Stimulated activated CD8-positive, alpha-beta memory T cell treated with anti-CD3 and anti-CD28 coated beads, Interleukin-7, amount 100 ng/mL, for 48 hours (primary cell): ENCODE measurements at regions not wholly inside any gene's neighbourhood (a gene's known extent, or its start where the extent isn't known, plus 50 kb on each side); places are given as distances from the start of the nearest gene placed in this dataset.
"Not testable (repeated sequence)": the region's sequence is repeated elsewhere in the genome, so short reads cannot be mapped to it uniquely, and the experiment has no call there.

Experiments used
- DNase-seq, 2 donors: peaks; one replicate each; pipeline ENCODE4 v3.0.0-alpha.2; 2020; ENCODE audit warnings: low read depth in 1 of 2; ENCODE audit errors: extremely low read depth in 1 of 2

DNA sequence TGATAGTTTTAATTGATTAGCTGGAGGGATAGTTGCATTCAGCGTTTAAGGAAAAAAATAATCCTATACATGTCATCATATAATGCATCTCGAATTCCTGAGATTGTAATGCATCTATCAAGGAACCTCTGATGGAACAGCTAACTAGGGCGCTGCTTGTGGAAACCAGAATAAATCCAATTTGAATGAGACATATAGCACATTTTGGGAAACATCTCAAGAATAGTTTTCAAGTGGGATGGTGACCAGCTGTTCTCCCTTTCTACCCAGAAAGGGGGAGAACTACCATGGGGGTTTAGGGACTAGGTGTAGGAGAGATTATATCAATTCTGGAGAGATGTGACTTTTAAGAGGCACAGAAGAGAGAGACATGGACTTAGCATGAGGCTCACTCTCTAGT, 319.3 kb upstream of the BRINP1 start:
- DNase-seq = no peak

DNA sequence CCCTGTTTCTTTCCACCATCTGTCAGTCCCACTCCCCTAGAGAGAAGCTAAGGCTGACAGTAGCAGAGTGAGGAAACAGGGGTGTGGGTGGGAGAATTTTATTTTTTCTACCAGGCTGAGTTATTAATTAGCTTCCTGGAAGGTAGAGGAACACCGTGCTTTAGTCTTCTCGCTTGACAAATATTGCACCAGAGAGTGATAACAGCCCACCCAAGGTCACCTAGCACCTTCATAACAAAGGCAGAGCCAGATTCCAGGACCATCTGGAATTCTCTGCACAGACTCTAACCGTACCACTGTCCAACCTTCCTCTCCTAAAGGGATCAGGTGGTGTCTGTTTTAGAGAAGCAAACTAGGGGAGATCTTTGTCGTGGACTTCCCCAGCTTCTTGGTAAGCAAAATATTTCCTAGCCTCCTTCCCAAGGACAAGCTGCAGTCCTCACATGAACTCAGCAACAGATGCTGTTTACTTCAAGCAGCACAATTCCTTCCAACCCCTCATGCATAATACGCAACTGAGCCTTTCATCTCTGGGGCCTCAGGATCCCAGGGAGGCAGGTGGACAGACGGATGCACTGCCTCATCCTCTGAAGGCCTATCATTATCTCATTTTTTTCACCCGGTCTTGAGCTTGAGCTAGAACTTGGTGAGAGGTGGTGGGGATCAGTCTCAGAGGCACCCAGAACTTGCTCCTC, 308.7 kb upstream of the BRINP1 start:
- no peak for DNase-seq

DNA sequence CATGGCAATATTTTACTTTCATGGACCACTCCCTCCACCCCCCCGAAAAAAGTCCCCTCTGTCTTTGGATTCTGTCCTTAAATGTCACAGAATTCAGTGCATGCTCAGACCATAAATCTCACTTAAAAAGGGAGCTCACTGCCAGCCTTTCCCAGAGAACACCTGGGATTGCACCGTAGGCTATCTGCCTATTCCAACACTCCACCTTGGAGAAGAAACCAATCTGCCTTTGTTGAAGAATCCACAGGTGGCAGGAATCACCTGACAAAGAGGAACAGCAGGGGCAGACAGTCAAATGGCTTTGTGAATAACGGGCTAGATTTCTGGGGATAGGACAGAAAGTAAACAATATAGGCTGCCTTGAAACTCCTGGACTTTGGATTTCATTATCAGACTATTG, 306.7 kb upstream of the BRINP1 start:
- no peak for DNase-seq

DNA sequence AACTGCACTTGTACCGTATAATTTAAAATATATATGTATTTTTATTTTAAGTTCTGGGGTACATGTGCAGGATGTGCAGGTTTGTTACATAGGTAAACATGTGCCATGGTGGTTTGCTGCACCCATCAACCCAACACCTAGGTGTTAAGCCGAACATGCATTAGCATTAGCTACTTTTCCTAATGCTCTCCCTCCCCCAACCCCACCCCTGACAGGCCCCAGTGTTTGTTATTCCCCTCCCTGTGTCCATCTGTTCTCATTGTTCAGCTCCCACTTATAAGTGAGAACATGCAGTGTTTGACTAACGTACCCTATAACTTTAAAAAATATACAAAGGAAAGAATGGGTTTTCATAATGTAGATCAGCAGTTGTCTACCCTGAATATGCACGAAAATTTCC, 303.5 kb upstream of the BRINP1 start:
- DNase-seq = not testable (repeated sequence)

DNA sequence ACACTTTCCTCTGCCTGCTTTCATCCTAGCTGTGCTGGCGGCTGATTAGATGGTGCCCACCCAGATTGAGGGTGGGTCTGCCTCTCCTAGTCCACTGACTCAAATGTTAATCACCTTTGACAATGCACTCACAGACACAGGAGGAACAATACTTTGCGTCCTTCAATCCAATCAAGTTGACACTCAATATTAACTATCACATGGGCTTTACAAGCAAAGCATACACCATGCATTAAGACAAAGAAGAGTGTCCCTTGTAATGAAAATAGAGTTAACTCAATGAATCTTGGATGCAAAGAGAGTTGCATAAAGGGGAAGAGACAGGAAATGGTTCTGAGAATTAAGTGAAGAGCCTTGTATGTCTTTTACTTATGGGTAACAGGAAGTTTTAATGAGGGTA, 298.7 kb upstream of the BRINP1 start:
- no peak for DNase-seq

GRCh38 chr9:119667163-119667562, 297.9 kb upstream of the BRINP1 start:
- no peak for DNase-seq

GRCh38 chr9:119662329-119662728, 293.1 kb upstream of the BRINP1 start:
- DNase-seq = no peak

- no peak for DNase-seq
Measured at GRCh38 chr9:119652931-119653330, 283.7 kb upstream of the BRINP1 start.

DNA sequence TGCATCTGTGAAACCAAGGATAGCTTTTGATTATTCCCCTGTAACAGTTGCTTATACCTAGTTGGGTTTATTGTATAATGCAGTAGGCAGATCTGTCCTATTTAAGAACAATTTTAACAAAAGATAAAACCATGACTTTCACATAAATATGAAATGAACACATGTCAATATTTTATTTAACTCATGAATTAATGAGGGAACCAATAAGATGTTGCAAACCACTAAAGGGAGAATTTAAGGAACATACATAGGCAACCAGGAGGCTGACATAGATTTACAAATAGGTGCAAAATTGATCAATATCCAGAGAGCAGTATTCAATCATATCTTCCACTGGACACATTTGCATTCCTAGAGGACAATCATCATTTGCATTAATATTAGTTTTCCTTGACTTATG, 280.0 kb upstream of the BRINP1 start:
- no peak for DNase-seq

DNA sequence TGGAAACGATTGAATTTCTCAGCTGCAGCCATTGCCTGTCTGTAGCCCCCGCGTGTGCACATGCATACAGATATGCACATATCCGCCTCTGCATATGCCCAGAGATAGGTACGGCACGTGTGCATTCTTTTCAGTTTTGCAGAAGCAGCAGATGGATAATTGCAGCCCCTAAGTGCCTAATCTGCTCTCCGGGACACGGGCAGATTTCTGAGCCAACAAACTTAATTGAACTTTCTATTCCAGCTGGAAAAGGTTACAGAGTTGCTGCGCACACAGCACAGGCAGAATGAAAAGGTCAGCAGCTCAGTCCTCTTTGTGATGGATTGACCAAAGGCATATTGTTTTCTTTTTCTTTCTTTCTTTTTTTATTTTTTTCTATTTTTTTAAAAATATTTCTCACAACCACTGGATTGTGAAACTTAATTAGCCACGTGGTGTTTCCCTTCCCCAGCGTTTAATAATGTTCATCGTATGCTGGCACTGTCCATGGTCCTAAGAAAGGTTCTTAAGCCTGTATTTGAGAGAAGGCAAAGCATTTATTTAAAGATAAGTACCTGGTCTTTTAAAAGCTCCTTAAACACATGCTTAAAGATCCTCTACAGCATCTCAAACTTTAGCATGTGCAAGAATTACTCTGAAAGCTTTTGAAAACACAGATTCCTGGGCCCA, 270.2 kb upstream of the BRINP1 start:
- DNase-seq = no peak

DNA sequence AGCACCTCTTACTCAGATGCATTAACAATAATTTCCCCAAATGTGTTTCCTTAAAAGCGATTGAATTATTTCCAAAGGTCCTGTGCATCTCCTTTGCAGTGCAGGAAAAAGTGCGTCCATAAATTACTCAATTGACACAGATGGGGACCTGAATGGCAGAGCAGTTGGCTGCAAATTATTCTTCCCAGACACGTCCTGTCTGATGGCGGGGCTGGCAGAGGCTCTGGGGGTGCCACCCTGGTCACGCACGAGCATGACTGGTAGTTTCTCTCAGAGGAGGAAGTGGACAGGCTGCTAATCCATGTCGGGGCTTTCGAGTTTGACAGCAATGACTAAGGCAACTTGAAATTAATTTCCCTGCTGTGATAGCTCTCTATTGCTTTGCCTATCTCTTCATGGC, 264.8 kb upstream of the BRINP1 start:
- no peak for DNase-seq

GRCh38 chr9:119611565-119611964, 242.3 kb upstream of the BRINP1 start:
- DNase-seq = no peak

- no peak for DNase-seq
Measured at GRCh38 chr9:119609277-119609971, 240.2 kb upstream of the BRINP1 start.

DNA sequence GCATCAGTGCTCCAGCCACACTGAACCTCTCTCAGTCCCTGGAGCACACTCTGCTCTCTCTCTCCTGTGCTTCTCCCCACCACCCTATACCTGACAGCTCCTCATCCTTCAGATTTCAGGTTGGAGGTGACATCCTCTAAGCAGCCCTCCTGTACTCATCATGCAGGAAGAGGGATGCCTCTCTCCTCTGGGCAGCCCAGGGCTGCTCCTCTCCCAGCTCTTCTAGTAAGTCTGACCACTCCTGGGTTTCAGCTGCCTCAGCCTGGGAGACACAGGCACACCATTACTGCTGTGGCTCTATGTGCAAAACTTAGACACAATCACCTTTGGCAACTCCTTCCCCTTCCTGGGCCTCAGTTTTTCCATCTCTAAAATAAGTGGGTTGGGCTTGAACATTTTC, 232.4 kb upstream of the BRINP1 start:
- DNase-seq = no peak

- no peak for DNase-seq
Measured at GRCh38 chr9:119597499-119597898, 228.3 kb upstream of the BRINP1 start.

DNA sequence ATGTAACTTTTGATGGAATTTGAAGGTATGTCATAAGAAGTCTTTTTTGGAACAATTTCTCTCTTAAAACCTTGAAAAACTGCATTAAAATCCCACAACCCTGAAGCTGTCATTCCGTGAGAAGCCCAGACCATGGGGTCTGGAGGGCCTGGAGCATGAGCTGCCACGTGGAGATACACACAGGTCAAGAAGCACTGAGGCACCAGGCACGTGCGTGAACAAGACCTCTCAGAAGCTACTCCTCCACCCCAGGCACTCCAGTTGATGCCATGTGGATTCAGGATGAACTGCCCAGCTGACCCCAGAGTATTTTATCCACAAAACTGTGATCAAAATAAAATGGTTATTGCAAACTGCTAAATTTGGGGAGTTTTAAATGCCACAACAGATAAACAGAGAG, 227.5 kb upstream of the BRINP1 start:
- no peak for DNase-seq

GRCh38 chr9:119588874-119589744, 219.9 kb upstream of the BRINP1 start:
- no peak for DNase-seq

- DNase-seq = no peak
Measured at GRCh38 chr9:119577881-119578280, 208.6 kb upstream of the BRINP1 start.

DNA sequence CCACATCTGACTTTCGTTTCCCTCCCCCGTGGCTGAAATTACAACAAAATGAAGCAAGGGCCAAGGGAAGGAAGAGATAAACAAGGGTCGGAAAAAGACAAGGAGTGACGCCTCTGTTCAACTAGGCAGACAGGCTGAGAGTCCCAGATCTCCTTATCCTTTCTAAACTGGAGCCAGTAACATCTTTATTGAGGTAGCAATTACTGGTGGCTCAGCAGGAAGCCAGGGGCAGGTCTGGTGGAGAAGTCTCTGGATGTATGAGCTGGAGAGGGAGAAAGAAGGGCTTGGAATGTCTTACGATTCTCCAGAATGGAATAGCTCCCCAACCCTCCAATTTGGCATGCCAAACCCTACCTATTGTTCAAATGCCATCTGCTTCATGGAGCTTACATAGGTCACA, 190.8 kb upstream of the BRINP1 start:
- no peak for DNase-seq

DNA sequence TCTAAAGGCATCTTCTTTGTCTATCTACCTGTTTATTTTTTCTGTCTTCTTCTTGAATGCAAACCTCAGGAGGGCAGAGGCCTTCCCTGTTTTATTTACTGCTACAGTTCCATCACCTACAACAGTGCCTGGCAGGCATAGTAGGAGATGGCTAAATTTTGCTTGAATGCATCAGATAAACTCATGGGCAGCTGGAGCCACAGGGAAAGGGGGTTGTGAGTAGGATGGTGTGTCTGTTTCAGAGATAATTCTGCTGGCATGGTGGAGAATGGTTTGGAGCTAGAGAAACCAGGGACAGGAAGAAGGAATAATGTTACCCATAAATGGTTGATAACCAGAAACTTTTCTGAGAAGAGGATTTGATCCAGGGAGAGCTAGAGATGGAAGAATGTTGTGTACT, 189.8 kb upstream of the BRINP1 start:
- no peak for DNase-seq
